HEK293 (cell line): ENCODE measurements at regions not wholly inside any gene's neighbourhood (a gene's known extent, or its start where the extent isn't known, plus 50 kb on each side); places are given as distances from the start of the nearest gene placed in this dataset.

Source experiments
- CTCF ChIA-PET: fragments of 350-600 bp; formaldehyde crosslinking; extraction: SDS; loops from one replicate; lab custom pipeline; 2021; ENCODE audit warnings: antibody characterized with exemption; lab: Yijun Ruan, JAX
- POLR2A ChIA-PET: fragments of 300-600 bp; formaldehyde crosslinking; extraction: SDS; loops from one replicate; lab custom pipeline; 2020; ENCODE audit warnings: antibody characterized with exemption, inconsistent platforms; lab: Yijun Ruan, JAX
- H3K27ac ChIP-seq: fragments of 200-500 bp; sonication (Bioruptor generic); 2 replicates; pipeline ENCODE4 v1.5.1; 2014; ENCODE audit warnings: low read depth, low read length, control low read depth, inconsistent platforms; ENCODE audit errors: extremely low read depth
- H3K36me3 ChIP-seq, 2 experiments: fragments of 200-500 bp in 1 of 2; sonication (Bioruptor generic) in 1 of 2; 1 replicate in 1 of 2; 2 replicates in 1 of 2; pipeline ENCODE4 v1.5.1; 2014 to 2017; ENCODE audit warnings: inconsistent platforms in 2 of 2, low read length in 2 of 2; ENCODE audit not compliant: control insufficient read depth in 2 of 2, insufficient read depth in 1 of 2
- H3K4me1 ChIP-seq: fragments of 200-500 bp; sonication (Bioruptor generic); 2 replicates; pipeline ENCODE4 v1.5.1; 2014; ENCODE audit warnings: mild to moderate bottlenecking, low read length, inconsistent platforms; ENCODE audit not compliant: control insufficient read depth, insufficient read depth
- H3K4me3 ChIP-seq: 2 replicates; pipeline ENCODE4 v1.5.1; 2011; ENCODE audit warnings: low read depth, mild to moderate bottlenecking, control low read depth, low read length, moderate library complexity
- H3K9me3 ChIP-seq: fragments of 200-500 bp; sonication (Bioruptor generic); 2 replicates; pipeline ENCODE4 v1.5.1; 2014; ENCODE audit warnings: low read depth, low read length, inconsistent platforms; ENCODE audit not compliant: control insufficient read depth, insufficient read depth
- GLI2 ChIP-seq: fragments of 450-650 bp; formaldehyde crosslinking; IDR thresholded peaks from 2 replicates; pipeline ENCODE4; 2017; ENCODE audit warnings: missing biosample characterization, missing genetic modification characterization, low read depth, borderline replicate concordance
- GLI4 ChIP-seq: fragments of 450-650 bp; formaldehyde crosslinking; IDR thresholded peaks from 2 replicates; pipeline ENCODE4 v1.5.1; 2016; ENCODE audit warnings: missing biosample characterization, missing genetic modification characterization
- KLF16 ChIP-seq: fragments of 450-650 bp; formaldehyde crosslinking; IDR thresholded peaks from 2 replicates; pipeline ENCODE4 v1.5.1; 2017; ENCODE audit warnings: missing biosample characterization, missing genetic modification characterization
- KLF9 ChIP-seq: fragments of 450-650 bp; formaldehyde crosslinking; IDR thresholded peaks from 2 replicates; pipeline ENCODE4 v1.5.1; 2016; ENCODE audit warnings: missing biosample characterization, missing genetic modification characterization, low read depth
- SETDB1 ChIP-seq: IDR thresholded peaks from one replicate; pipeline ENCODE4 v1.6.1; 2017; ENCODE audit warnings: mild to moderate bottlenecking, low read length, moderate library complexity, mixed read lengths; ENCODE audit not compliant: insufficient read length
- TRIM28 ChIP-seq: IDR thresholded peaks from 2 replicates; pipeline ENCODE4 v1.6.1; 2011; ENCODE audit warnings: low read length, control low read depth, borderline replicate concordance
- ZBTB17 ChIP-seq: fragments of 450-650 bp; formaldehyde crosslinking; IDR thresholded peaks from 2 replicates; pipeline ENCODE4 v1.5.1; 2016; ENCODE audit warnings: missing biosample characterization, missing genetic modification characterization
- ZBTB20 ChIP-seq: fragments of 450-650 bp; formaldehyde crosslinking; IDR thresholded peaks from 2 replicates; pipeline ENCODE4 v1.5.1; 2016; ENCODE audit warnings: missing biosample characterization, missing genetic modification characterization
- ZNF112 ChIP-seq: fragments of 450-650 bp; formaldehyde crosslinking; IDR thresholded peaks from 2 replicates; pipeline ENCODE4 v1.5.0; 2017; ENCODE audit warnings: missing biosample characterization, missing genetic modification characterization
- ZNF121 ChIP-seq: fragments of 450-650 bp; formaldehyde crosslinking; IDR thresholded peaks from 2 replicates; pipeline ENCODE4 v1.5.1; 2016; ENCODE audit warnings: missing biosample characterization, missing genetic modification characterization
- ZNF155 ChIP-seq: fragments of 450-650 bp; formaldehyde crosslinking; IDR thresholded peaks from 2 replicates; pipeline ENCODE4 v1.5.1; 2016; ENCODE audit warnings: missing biosample characterization, missing genetic modification characterization
- ZNF184 ChIP-seq: fragments of 450-650 bp; IDR thresholded peaks from 2 replicates; pipeline ENCODE4 v1.5.1; 2018; ENCODE audit warnings: missing biosample characterization, mild to moderate bottlenecking, missing genetic modification characterization
- ZNF426 ChIP-seq: fragments of 450-650 bp; formaldehyde crosslinking; IDR thresholded peaks from 2 replicates; pipeline ENCODE4 v1.5.1; 2017; ENCODE audit warnings: missing biosample characterization, missing genetic modification characterization, mild to moderate bottlenecking, inconsistent platforms, moderate library complexity
- ZNF514 ChIP-seq: fragments of 450-650 bp; formaldehyde crosslinking; IDR thresholded peaks from 2 replicates; pipeline ENCODE4 v1.5.1; 2016; ENCODE audit warnings: missing biosample characterization, missing genetic modification characterization
- ZNF549 ChIP-seq: fragments of 450-650 bp; IDR thresholded peaks from 2 replicates; pipeline ENCODE4 v1.5.1; 2018; ENCODE audit warnings: missing biosample characterization, missing genetic modification characterization, mild to moderate bottlenecking, inconsistent platforms, moderate library complexity
- ZNF747 ChIP-seq: fragments of 450-650 bp; formaldehyde crosslinking; IDR thresholded peaks from 2 replicates; pipeline ENCODE4 v1.5.1; 2016; ENCODE audit warnings: missing biosample characterization, missing genetic modification characterization
- ZXDB ChIP-seq: fragments of 450-650 bp; formaldehyde crosslinking; IDR thresholded peaks from 2 replicates; pipeline ENCODE4 v1.5.1; 2016; ENCODE audit warnings: missing biosample characterization, missing genetic modification characterization
- TF ChIP-seq, protein P1 (sequence below): fragments of 450-650 bp; formaldehyde crosslinking; IDR thresholded peaks from 2 replicates; pipeline ENCODE4 v1.5.1; 2016; ENCODE audit warnings: missing biosample characterization, missing genetic modification characterization
- TF ChIP-seq, protein P2 (sequence below): fragments of 450-650 bp; formaldehyde crosslinking; IDR thresholded peaks from 2 replicates; pipeline ENCODE4 v1.5.1; 2016; ENCODE audit warnings: missing biosample characterization, missing genetic modification characterization, borderline replicate concordance
- TF ChIP-seq, protein P3 (sequence below): fragments of 450-650 bp; formaldehyde crosslinking; IDR thresholded peaks from 2 replicates; pipeline ENCODE4 v1.5.1; 2016; ENCODE audit warnings: missing biosample characterization, missing genetic modification characterization, borderline replicate concordance

DNA sequence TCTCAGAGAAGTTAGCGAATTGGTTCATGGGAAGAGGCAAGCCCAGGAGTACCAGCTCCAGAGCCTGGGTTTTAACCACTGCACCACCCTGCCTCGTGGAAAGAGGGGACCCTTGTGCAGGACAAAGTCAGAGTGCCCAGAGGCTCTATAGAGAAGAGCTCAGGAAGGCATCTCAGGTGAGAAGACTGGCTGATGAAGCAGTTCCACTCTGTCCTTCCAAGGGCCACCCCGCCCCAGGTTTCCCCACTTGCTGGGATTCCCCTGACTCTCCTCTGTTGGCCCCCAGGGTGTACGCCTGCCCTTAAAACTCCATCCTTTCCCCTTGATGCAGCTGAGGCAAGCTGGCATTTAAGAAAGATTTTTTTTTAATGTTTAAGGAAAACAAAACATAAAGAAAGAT, 265.8 kb downstream of the BUD13 start:
- TF ChIP-seq KLF9 (tag by site-specific recombination) (no peak), ZBTB17 (no peak)
- TF ChIP-seq, protein P1, sequence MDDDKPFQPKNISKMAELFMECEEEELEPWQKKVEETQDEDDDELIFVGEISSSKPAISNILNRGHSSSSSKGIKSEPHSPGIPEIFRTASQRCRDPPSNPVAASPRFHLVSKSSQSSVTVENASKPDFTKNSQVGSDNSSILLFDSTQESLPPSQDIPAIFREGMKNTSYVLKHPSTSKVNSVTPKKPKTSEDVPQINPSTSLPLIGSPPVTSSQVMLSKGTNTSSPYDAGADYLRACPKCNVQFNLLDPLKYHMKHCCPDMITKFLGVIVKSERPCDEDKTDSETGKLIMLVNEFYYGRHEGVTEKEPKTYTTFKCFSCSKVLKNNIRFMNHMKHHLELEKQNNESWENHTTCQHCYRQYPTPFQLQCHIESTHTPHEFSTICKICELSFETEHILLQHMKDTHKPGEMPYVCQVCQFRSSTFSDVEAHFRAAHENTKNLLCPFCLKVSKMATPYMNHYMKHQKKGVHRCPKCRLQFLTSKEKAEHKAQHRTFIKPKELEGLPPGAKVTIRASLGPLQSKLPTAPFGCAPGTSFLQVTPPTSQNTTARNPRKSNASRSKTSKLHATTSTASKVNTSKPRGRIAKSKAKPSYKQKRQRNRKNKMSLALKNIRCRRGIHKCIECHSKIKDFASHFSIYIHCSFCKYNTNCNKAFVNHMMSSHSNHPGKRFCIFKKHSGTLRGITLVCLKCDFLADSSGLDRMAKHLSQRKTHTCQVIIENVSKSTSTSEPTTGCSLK, result no peak
- no peaks in the 10 kb centered on the region for H3K9me3 ChIP-seq
- H3K27ac ChIP-seq, result no peak overlapping the region
- H3K36me3 ChIP-seq, result no peaks in the 10 kb centered on the region
- ChIA-PET POLR2A (no interaction called here), CTCF (interaction anchor here (0.9 kb wide), 1 partner anchor 185 kb away, joined by 3 read pairs; no protein-coding TSS in a partner anchor)
- H3K4me3 ChIP-seq, result no peak overlapping the region
- no peaks in the 10 kb centered on the region for H3K4me1 ChIP-seq

DNA sequence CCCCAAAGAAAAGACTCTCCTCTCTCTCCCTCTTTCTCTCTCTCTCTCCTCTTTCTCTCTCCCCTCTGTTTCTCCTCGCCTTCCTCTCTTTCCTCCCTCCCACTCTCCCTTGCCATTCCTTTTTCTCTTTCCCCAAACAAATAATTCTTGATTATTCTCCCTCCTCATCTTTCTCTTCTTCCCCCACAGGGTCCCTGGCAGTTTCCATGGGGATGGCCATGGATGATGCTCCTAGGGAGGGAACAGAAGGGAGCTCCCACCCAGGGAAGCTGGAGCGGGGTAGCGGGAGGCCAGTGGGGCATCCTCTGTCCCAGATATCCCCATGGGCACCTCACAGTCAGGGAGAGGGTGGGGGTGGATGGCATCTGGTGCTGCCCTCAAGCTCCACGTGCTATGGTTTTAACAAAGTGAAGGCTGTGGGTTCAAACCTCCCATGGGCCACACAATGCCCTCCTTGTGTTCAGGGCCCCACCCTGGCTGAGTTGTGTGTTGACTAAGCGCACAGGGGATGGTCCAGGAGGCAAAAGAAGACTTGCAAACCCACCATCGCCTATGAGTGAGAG, 266.4 kb downstream of the BUD13 start:
- ChIA-PET CTCF (interaction anchor here (0.7 to 0.9 kb wide), 2 partner anchors 51 to 185 kb away, joined by 3 to 7 read pairs; no protein-coding TSS in a partner anchor), POLR2A (no interaction called here)
- H3K4me3 ChIP-seq, result no peak overlapping the region
- H3K36me3 ChIP-seq, result no peaks in the 10 kb centered on the region
- TF ChIP-seq, protein P2, sequence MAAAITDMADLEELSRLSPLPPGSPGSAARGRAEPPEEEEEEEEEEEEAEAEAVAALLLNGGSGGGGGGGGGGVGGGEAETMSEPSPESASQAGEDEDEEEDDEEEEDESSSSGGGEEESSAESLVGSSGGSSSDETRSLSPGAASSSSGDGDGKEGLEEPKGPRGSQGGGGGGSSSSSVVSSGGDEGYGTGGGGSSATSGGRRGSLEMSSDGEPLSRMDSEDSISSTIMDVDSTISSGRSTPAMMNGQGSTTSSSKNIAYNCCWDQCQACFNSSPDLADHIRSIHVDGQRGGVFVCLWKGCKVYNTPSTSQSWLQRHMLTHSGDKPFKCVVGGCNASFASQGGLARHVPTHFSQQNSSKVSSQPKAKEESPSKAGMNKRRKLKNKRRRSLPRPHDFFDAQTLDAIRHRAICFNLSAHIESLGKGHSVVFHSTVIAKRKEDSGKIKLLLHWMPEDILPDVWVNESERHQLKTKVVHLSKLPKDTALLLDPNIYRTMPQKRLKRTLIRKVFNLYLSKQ (tag by site-specific recombination), result no peak
- no peak for TF ChIP-seq ZNF184
- TF ChIP-seq ZNF549 (tag by site-specific recombination), result no peak
- TF ChIP-seq TRIM28, result no peak
- TF ChIP-seq ZNF112 (tag by site-specific recombination), result no peak
- TF ChIP-seq KLF16 (tag by site-specific recombination), result no peak
- TF ChIP-seq ZNF747 (tag by site-specific recombination), result no peak
- no peak for TF ChIP-seq ZNF155
- no peak for TF ChIP-seq GLI2 (tag by site-specific recombination)
- TF ChIP-seq ZNF514 (tag by site-specific recombination), result no peak
- TF ChIP-seq KLF9 (tag by site-specific recombination), result no peak
- no peak for TF ChIP-seq ZNF121 (tag by site-specific recombination)
- TF ChIP-seq ZXDB (tag by site-specific recombination), result no peak
- no peak for TF ChIP-seq SETDB1
- no peak for TF ChIP-seq ZNF426 (tag by site-specific recombination)
- no peak for TF ChIP-seq ZBTB20 (tag by site-specific recombination)
- no peak for TF ChIP-seq GLI4 (tag by site-specific recombination)
- TF ChIP-seq, protein P3, sequence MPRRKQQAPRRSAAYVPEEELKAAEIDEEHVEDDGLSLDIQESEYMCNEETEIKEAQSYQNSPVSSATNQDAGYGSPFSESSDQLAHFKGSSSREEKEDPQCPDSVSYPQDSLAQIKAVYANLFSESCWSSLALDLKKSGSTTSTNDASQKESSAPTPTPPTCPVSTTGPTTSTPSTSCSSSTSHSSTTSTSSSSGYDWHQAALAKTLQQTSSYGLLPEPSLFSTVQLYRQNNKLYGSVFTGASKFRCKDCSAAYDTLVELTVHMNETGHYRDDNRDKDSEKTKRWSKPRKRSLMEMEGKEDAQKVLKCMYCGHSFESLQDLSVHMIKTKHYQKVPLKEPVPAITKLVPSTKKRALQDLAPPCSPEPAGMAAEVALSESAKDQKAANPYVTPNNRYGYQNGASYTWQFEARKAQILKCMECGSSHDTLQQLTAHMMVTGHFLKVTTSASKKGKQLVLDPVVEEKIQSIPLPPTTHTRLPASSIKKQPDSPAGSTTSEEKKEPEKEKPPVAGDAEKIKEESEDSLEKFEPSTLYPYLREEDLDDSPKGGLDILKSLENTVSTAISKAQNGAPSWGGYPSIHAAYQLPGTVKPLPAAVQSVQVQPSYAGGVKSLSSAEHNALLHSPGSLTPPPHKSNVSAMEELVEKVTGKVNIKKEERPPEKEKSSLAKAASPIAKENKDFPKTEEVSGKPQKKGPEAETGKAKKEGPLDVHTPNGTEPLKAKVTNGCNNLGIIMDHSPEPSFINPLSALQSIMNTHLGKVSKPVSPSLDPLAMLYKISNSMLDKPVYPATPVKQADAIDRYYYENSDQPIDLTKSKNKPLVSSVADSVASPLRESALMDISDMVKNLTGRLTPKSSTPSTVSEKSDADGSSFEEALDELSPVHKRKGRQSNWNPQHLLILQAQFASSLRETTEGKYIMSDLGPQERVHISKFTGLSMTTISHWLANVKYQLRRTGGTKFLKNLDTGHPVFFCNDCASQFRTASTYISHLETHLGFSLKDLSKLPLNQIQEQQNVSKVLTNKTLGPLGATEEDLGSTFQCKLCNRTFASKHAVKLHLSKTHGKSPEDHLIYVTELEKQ (tag by site-specific recombination), result no peak
- no peak overlapping the region for H3K27ac ChIP-seq
- H3K4me1 ChIP-seq, result no peaks in the 10 kb centered on the region
- H3K9me3 ChIP-seq, result no peaks in the 10 kb centered on the region
